HuH-7.5 (cell line): ENCODE measurements at regions not wholly inside any gene's neighbourhood (a gene's known extent, or its start where the extent isn't known, plus 50 kb on each side); places are given as distances from the start of the nearest gene placed in this dataset.
A peak's percentile ranks its signal among the peaks of the same experiment; 100 is the strongest.

Source experiments
- DNase-seq: peaks from one replicate; pipeline ENCODE4 v3.0.0; 2011; ENCODE audit warnings: low spot score

GRCh38 chr16:9251026-9251425, 159.6 kb downstream of the HAPSTR1 start:
- DNase-seq: no peak

GRCh38 chr16:9254863-9255262, 163.4 kb downstream of the HAPSTR1 start:
- DNase-seq: no peak

DNA sequence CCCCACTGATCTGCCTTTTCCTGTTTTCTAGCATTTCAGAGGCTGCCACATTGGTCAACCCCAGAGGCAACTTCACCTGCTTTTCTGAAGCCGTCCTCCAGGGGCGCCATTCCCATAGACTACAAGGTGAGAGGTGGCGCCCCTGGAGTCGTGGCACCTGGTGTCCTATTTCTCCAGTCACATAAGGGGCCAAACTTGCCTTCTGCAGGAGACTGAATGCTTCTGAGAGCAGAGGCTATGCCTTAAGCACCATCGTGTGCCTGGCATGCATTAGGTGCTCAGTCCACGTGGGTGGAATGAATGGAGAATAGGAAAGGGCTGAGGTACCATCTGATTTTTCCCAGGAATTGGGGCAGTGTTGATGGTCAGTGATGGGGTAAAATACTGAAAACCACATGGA, 164.8 kb downstream of the HAPSTR1 start:
- peak; percentile 32 for DNase-seq

DNA sequence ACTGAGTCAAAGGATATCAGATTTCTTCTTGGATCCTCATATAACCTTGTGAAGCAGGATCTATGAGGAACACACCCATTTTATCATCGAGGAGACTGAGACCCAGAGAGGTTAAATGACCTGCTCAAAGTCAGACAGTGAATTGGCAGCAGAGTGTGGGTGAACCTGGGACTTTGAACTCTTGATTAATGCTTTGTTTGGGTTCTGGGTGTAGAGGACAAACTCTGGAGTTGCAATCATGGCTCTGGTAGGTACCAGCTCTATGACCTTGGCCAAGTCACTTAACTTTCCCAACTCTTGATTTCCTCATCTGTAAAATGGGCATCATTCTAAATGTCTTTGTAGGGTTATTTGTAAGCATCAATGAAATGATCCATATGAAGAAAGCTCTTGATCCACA, 166.4 kb downstream of the HAPSTR1 start:
- no peak for DNase-seq

DNA sequence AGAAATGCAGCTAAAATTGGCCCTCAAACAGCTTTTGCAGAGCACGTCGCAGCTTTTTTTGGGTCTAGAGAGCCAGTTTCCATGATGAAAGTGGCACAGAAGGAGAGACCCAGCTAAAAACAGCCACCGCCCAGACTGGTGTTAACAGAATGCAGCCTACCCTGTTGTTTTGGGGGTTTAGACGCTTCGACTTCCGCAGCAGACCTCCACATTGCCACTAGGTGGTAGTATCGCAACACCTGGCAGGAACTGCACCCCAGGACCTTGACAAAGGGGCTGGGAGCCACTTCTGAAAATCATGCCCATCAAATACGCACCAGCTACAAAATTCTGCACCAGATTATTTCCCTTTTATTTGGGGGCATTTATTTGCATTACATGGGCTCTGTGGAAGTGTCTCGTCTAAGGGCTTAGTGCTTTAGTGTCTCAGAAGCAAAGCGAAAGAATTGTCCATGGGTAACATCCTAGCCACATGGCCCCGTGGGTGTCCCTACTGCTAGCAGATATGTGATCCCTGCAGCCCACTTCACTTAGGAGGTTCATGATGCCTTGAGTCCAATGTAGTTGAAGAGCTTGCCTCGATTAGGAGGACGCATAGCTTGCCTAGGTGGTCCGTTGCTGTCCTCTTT, 167.1 kb downstream of the HAPSTR1 start:
- DNase-seq: peak; percentile 39

DNA sequence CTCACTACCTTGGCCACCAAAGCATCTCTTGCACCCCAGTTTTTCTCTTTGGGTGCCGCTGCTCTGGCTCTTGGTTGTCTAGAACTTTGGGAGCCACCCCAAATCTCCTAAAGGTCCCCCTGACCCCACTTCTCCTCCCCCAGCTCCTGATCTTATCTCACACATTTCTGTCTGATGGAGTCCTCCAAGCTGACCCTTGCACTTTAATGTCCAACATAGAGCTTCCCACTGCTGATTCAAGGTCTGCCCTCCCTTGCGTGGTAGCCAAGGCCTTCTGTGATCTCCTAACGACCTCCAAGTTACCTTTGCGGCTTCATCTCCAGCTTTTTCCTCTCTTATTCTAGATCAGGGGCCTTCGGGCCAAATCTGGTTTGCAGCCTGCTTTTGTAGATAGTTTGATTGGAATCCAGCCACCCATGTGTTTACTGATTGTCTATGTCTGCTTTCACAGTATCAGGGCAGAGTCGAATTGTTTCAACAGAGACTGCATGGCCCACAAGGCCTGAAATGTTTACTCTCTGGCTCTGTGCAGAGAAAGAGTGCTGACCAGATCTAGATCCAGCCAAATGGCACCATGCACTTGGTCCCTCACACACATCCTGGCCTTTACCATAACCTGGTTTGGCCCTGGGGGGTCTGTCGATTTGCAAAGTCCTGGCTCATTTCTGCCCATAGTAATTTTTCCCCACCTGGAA, 168.6 kb downstream of the HAPSTR1 start:
- DNase-seq: no peak

- DNase-seq: no peak
These were observed 169.2 kb downstream of the HAPSTR1 start for GRCh38 chr16:9260666-9261065.

DNA sequence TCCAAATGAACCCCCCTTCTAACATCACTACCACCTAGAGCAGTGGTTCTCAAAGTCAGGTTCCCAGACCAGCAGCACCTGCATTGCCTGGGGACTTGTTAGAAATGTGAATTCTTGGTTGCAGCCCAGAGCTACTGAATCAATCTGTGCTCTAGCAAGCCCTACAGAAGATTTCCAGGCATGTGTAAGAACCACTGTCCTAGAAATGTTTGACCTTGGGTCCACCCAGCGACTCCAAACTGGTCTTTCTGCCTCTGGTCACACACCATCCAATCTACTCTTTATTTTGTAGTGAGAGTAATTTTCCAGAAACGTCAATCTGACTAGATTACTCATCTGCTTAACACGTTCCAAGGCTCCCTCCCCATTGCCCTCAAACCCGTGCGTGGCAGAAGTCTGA, 169.9 kb downstream of the HAPSTR1 start:
- no peak for DNase-seq

DNA sequence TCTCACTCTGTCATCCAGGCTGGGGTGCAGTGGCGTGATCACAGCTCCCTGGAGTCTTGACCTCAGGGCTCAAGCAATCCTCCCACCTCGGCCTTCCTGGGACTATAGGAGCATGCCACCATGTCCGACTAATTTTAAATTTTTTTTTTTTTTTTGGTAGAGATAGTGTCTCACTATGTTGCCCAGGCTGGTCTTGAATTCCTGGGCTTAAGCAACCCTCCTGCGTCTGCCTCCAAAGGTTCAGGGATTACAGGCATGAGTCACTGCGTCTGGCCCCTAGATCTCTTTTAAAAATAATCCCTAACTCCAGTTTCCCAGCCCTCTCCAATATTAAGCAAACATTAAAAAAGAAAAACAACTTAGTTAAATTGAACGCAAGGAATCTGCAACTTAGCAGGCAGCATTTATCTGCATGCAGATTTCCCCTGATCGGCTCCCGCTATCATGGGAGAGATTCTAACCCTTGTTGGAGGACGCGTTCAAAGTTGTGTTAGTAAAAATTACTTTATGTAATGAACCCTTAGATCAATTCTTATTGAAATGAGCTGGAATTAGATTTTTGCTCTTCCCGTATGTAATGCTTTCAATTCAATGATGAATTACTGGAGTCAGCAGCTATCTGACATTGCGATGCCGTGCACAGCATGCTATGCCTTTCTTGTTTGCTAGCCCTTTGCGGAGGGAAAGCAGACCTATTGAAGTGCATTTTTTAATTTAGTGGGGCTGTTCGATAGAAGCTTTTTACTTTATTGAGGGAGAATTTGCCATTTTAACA, 171.7 kb downstream of the HAPSTR1 start:
- DNase-seq: no peak

- DNase-seq: no peak
These were observed 172.6 kb downstream of the HAPSTR1 start for GRCh38 chr16:9264067-9264466.

DNA sequence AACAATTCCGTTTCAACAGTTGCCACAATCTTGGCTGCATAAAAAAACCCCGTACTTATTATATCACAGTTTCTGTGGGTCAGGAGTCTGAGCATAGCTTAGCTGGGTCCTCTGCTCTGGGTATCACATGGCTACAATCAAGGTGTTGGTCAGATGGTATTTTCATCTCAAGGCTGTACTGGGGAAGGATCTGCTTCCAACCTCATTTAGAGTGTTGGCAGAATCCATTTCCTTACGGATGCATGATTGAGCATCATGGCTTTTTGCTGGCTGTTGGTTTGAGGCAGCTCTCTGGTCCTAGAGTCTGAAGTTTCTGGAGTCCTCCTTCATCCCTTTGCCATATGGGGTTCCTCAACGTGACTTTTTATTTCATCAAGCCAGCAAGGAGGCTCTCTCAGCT, 177.0 kb downstream of the HAPSTR1 start:
- no peak for DNase-seq

- no peak for DNase-seq
These were observed 179.0 kb downstream of the HAPSTR1 start for GRCh38 chr16:9270424-9270823.

DNA sequence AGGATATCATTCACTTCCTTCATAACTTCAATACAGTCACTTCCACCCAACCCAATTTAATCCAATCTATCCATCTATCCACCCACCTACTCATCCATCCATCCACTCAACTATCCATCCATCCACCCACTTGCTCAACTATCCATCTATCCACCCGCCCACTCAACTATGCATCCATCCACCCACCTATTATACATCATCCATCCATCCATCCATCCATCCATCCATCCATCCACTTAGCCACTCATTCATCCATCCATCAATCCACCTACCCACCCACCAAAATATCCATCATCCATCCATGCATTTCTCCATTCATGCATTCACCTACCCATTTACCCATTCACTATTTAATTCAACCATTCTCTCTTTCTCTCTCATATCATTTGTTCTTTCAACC, 179.5 kb downstream of the HAPSTR1 start:
- no peak for DNase-seq

- DNase-seq: no peak
These were observed 180.4 kb downstream of the HAPSTR1 start for GRCh38 chr16:9271841-9272240.

DNA sequence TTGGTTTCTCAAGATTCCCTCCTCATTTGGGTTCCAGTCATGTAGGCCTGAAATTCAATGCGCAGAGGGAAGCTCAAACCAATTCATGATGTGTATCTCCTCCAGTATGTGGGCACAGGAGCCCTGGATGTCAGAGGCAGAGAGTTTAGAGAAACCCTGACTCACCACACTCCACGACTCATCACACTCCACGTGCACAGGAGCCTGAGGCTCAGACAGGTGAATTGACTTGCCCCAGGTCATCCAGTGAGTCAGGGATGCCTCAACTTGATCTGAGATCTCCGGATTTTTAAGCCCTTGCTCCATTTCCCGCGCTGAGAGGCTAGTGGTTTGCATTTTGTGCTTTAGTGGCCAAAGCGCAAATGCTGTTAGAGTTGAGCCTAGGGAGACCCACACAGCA, 183.9 kb downstream of the HAPSTR1 start:
- no peak for DNase-seq

DNA sequence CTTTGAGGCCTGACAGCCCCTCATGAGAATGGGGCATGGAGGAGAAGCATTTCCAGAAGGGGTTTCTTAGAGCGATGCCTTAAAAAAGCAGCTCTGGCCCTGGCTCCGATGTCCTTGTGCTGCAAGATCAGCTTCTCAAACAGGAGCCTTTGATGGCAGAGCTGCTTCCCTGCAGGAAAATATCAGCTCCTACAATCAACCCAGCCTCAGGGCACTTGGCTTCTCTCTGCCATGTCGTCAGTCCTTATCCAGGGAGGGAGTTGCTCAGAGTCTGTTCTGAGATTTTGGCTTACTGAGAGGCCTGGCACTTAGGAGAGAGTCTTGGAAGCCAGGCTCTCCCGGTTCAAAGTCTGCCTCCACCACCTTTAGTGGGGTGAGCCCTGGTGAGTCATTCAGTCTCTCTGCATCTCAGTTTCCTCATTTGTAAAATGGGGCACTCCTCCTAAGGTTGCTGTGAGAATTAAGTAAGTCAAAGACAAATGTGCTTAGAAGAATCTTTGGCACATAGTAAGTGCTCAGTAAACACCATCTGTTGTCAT, 184.4 kb downstream of the HAPSTR1 start:
- no peak for DNase-seq

GRCh38 chr16:9279291-9280068, 188.0 kb downstream of the HAPSTR1 start:
- DNase-seq: no peak

GRCh38 chr16:9280069-9280466, 188.6 kb downstream of the HAPSTR1 start:
- DNase-seq: no peak

DNA sequence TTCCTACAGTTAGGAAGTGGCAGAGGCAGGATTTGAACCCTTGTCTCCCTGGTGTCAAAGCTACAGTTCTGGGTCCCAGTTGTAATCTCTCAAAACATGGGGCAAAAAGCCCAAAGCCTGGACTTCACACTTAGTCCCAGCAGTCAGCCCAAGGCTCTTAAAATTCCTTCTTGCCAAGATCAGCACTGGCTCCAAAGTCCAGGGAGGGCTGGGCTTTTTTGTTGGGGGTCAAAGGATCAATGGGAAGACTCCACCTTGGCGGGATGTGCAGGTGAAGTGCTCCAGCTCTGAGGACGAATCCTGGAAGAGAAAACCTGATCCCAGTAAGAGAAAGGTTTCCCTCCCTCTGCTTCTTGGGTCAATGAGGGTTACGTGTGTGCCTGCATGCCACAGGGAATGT, 195.5 kb downstream of the HAPSTR1 start:
- DNase-seq: no peak

DNA sequence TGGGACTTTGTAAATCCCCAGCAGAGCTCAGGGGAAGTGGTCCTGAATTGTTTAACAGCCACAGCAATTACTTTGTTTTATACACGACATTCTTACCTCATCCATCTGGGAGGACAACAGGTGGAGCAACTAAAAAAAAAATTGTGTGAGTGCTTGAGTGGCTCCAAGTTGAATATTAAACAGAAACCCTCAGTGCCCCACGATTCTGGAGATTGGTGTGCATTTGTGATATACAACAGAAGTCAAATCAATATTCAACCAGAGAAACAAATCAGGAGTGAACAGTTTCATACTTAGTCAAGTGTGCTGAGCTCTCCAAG, 204.8 kb downstream of the HAPSTR1 start:
- DNase-seq: no peak

DNA sequence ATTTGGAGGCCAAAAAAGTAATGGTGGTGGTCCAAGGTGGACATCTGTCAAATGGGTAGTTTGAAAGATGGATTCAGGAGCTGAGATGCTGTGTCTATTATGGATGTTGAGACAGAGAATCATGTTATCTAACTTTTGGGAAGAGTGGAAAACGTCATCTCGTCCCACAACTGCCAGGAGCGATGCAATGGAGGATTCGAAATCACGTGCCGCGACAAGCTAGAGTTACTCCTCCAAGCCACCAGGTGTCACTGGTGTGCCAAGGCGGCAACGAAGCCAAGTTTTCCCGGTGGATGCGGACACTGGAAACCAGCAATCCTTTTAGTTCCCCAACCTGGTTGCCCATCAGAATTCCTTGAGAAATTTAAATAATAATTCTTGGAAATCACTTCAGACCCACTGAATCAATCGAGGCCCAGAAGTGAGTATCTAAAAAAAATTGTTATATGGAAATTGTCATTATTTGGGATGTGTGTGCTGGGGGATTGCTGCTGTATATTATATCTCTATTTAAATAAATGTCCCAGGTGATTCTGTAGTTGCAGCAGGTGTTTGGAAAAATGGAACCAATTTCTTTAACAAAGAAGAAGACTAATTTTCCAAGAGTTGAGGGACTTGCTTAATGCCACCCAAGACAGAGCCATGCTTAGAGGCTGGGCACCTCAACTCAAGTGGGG, 206.1 kb downstream of the HAPSTR1 start:
- DNase-seq: peak; percentile 28

GRCh38 chr16:9300252-9300651, 208.8 kb downstream of the HAPSTR1 start:
- DNase-seq: no peak
